ENCODE measurements at regions not wholly inside any gene's neighbourhood (a gene's known extent, or its start where the extent isn't known, plus 50 kb on each side); places are given as distances from the start of the nearest gene placed in this dataset.
A peak's percentile ranks its signal among the peaks of the same experiment; 100 is the strongest.

DNA sequence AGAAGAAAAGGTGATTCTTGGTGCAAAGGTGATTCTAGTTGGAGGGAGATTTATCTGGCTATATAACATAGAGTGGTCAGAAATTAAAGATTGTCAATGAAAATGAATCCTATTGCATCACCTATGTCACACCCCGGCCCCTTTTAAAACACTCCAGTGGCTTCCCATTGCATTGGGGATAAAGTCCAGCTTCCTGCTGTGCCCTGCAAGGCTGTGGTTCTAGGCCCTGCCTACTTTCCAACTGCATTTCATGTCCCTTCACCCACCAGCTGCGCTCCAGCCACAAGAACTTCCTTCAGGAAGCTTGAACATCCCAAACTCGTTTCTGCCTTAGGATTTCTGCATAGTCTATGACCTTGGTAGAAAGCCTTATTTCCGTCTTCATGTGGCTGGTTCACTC is 118.7 kb upstream of the UMPS start:
- Histone ChIP-seq H3K27me3 (ENCODE audit: insufficient read depth, low read depth) (no peaks in the 10 kb centered on the region), H3K4me3 (IDR thresholded peaks at IDR 0.05; ENCODE audit: insufficient read depth, low read depth, low read length) (no peak overlapping the region), H2AFZ (ENCODE audit: low read depth) (no peak overlapping the region), H3K79me2 (ENCODE audit: insufficient read depth, low read depth) (no peaks in the 10 kb centered on the region), H3K4me2 (no peak overlapping the region), H3K4me1 (ENCODE audit: low read depth, poor library complexity, severe bottlenecking) (no peaks in the 10 kb centered on the region), H3K27ac (no peak overlapping the region), H4K20me1 (ENCODE audit: insufficient read depth) (no peaks in the 10 kb centered on the region), H3K9ac (no peak overlapping the region), H3K36me3 (ENCODE audit: insufficient read depth) (no peaks in the 10 kb centered on the region)
- TF ChIP-seq, protein P1, sequence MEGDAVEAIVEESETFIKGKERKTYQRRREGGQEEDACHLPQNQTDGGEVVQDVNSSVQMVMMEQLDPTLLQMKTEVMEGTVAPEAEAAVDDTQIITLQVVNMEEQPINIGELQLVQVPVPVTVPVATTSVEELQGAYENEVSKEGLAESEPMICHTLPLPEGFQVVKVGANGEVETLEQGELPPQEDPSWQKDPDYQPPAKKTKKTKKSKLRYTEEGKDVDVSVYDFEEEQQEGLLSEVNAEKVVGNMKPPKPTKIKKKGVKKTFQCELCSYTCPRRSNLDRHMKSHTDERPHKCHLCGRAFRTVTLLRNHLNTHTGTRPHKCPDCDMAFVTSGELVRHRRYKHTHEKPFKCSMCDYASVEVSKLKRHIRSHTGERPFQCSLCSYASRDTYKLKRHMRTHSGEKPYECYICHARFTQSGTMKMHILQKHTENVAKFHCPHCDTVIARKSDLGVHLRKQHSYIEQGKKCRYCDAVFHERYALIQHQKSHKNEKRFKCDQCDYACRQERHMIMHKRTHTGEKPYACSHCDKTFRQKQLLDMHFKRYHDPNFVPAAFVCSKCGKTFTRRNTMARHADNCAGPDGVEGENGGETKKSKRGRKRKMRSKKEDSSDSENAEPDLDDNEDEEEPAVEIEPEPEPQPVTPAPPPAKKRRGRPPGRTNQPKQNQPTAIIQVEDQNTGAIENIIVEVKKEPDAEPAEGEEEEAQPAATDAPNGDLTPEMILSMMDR (conservative IDR thresholded peaks at IDR 0.05; ENCODE audit: low read depth, low read length) = no peak

DNA sequence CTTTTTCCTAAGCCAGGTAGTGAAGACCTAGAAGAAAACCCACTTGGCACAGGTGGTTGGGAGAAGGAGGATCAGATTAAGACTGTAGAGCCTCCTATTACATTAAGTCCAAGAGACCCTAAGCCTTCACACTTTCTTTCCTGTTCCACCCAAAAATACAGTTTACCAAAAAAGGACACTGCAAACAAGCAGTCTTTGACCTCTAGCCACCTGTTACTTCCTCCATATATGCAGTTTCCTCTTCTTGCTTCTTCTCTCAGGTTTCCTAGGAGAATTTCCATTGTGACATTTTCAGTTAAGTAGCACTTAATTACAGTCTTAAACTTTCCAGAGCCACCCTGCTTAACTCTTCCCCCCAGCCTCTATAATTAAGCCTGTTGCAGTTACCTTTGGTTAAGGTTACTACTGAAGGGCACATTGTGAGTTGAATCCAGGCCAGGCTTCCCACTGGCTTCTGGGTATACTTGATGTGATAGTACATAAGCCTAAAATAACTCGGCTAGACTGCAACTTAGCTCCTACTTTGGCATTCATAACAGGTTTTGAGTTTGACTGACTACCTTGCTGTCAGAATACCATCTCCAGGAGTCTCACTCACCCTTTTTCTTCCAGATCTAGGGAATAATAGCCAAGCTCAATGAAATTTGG is 114.2 kb upstream of the UMPS start:
- H3K79me2 ChIP-seq (ENCODE audit: insufficient read depth, low read depth) = no peaks in the 10 kb centered on the region
- no peak overlapping the region for H2AFZ ChIP-seq (ENCODE audit: low read depth)
- H3K27ac ChIP-seq = no peak overlapping the region
- no peak overlapping the region for H3K9ac ChIP-seq
- H3K27me3 ChIP-seq (ENCODE audit: insufficient read depth, low read depth) = no peaks in the 10 kb centered on the region
- no peaks in the 10 kb centered on the region for H4K20me1 ChIP-seq (ENCODE audit: insufficient read depth)
- peaks cover 10% of the 10 kb centered on the region for H3K4me1 ChIP-seq (ENCODE audit: low read depth, poor library complexity, severe bottlenecking)
- TF ChIP-seq, protein P1 (conservative IDR thresholded peaks at IDR 0.05; ENCODE audit: low read depth, low read length) = no peak
- H3K4me2 ChIP-seq = no peak overlapping the region
- H3K4me3 ChIP-seq (IDR thresholded peaks at IDR 0.05; ENCODE audit: insufficient read depth, low read depth, low read length) = no peak overlapping the region
- H3K36me3 ChIP-seq (ENCODE audit: insufficient read depth) = no peaks in the 10 kb centered on the region

DNA sequence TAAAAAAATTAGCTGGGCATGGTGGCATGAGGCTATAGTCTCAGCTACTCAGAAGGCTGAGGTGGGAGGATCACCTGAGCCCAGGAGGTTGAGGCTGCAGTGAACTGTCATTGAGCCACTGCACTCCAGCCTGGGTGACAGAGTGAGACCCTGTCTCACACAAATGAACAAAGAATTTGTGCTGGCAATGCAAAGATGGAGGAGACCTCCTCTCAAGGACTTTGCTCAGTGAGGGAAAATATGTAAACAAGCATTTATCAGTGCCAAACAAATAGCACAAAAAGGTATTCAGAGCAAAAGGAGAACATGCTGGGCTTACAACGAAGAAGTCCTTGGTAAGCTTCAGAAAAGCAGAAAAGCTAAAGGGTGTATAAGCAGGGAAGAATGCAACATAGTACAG is 113.1 kb upstream of the UMPS start:
- no peak overlapping the region for H2AFZ ChIP-seq (ENCODE audit: low read depth)
- no peaks in the 10 kb centered on the region for H3K79me2 ChIP-seq (ENCODE audit: insufficient read depth, low read depth)
- H3K27ac ChIP-seq = no peak overlapping the region
- H3K36me3 ChIP-seq (ENCODE audit: insufficient read depth) = no peaks in the 10 kb centered on the region
- no peak overlapping the region for H3K9ac ChIP-seq
- no peak overlapping the region for H3K4me2 ChIP-seq
- TF ChIP-seq, protein P1 (conservative IDR thresholded peaks at IDR 0.05; ENCODE audit: low read depth, low read length) = no peak
- H3K4me3 ChIP-seq (IDR thresholded peaks at IDR 0.05; ENCODE audit: insufficient read depth, low read depth, low read length) = no peak overlapping the region
- H3K4me1 ChIP-seq (ENCODE audit: low read depth, poor library complexity, severe bottlenecking) = peaks cover 10% of the 10 kb centered on the region
- no peaks in the 10 kb centered on the region for H4K20me1 ChIP-seq (ENCODE audit: insufficient read depth)
- no peaks in the 10 kb centered on the region for H3K27me3 ChIP-seq (ENCODE audit: insufficient read depth, low read depth)

DNA sequence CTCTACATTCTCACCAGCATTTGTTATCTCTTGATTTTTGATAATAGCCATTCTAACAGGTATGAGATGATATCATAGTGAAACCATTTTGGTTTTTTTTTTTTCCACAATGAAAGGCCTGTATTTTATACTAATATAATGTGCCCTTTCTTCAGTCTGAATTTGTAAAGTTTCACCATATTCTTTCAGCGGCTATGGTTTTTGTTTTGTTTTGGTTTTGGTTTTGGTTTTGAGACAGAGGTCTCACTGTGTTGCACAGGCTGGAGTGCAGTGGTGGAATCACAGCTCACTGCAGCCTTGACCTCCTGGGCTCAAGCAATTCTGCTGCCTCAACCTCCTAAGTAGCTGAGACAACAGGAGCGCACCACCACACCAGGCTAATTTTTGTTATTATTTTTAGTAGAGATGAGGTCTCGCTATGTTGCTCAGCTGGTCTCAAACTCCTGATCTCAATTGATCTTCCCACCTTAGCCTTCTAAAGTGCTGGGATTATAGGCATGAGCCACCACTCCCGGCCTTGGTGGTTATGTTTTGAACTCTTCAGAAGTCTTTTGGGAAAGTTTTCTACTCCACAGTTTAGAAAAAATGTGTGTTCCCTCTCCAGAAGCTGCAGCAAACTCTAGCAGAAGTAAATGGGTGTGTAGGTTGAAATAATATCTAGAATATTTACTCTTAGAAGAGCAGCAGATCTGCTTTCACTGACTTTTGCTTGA is 110.2 kb upstream of the UMPS start:
- no peak overlapping the region; the same call in 1 of the 2 replicates for H3K27ac ChIP-seq
- H3K4me1 ChIP-seq (ENCODE audit: low read depth, poor library complexity, severe bottlenecking) = peaks cover 10% of the 10 kb centered on the region
- no peaks in the 10 kb centered on the region for H3K27me3 ChIP-seq (ENCODE audit: insufficient read depth, low read depth)
- H4K20me1 ChIP-seq (ENCODE audit: insufficient read depth) = no peaks in the 10 kb centered on the region
- TF ChIP-seq, protein P1 (conservative IDR thresholded peaks at IDR 0.05; ENCODE audit: low read depth, low read length) = no peak
- no peak overlapping the region for H3K4me3 ChIP-seq (IDR thresholded peaks at IDR 0.05; ENCODE audit: insufficient read depth, low read depth, low read length)
- peak overlapping the region; percentile 2; the same call in 1 of the 2 replicates for H3K4me2 ChIP-seq
- H3K79me2 ChIP-seq (ENCODE audit: insufficient read depth, low read depth) = no peaks in the 10 kb centered on the region
- peak overlapping the region; percentile 61 for H2AFZ ChIP-seq (ENCODE audit: low read depth)
- no peaks in the 10 kb centered on the region for H3K36me3 ChIP-seq (ENCODE audit: insufficient read depth)
- no peak overlapping the region for H3K9ac ChIP-seq

Data from KMS-11 (cell line).